Bronchial epithelial cell (primary cell): ENCODE measurements at regions not wholly inside any gene's neighbourhood (a gene's known extent, or its start where the extent isn't known, plus 50 kb on each side); places are given as distances from the start of the nearest gene placed in this dataset.
A peak's percentile ranks its signal among the peaks of the same experiment; 100 is the strongest.
"Not testable (repeated sequence)": the region's sequence is repeated elsewhere in the genome, so short reads cannot be mapped to it uniquely, and the experiment has no call there.

ENCODE experiments used
- DNase-seq: peaks from one replicate; pipeline ENCODE4 v3.0.0-alpha.2; 2010; ENCODE audit warnings: low read depth
- FAIRE-seq: peaks from 2 replicates; lab custom pipeline; 2011; peaks lifted over from hg19 to GRCh38; lab: Jason Lieb, UNC
- H3K27me3 ChIP-seq: 2 replicates; pipeline ENCODE4 v1.5.1; 2011; ENCODE audit warnings: low read length; ENCODE audit not compliant: control insufficient read depth, insufficient read depth
- H3K36me3 ChIP-seq: 2 replicates; pipeline ENCODE4 v1.5.1; 2011; ENCODE audit warnings: low read length; ENCODE audit not compliant: control insufficient read depth, insufficient read depth
- H3K4me3 ChIP-seq: 2 replicates; pipeline ENCODE4 v1.5.1; 2011; ENCODE audit warnings: mild to moderate bottlenecking, low read depth, low read length, control low read depth
- CTCF ChIP-seq: IDR thresholded peaks from 2 replicates; pipeline ENCODE4 v1.5.1; 2011; ENCODE audit warnings: mild to moderate bottlenecking, moderate library complexity, low read length, control low read depth, inconsistent platforms; ENCODE audit not compliant: insufficient read depth, severe bottlenecking

GRCh38 chr10:34906067-34906965 lies 91.2 kb upstream of the PARD3 start:
- TF ChIP-seq CTCF = no peak
- FAIRE-seq (peak; percentile 98), DNase-seq (peak; percentile 95)
- no peak overlapping the region for H3K4me3 ChIP-seq
- H3K36me3 ChIP-seq = no peaks in the 10 kb centered on the region
- H3K27me3 ChIP-seq = no peaks in the 10 kb centered on the region

GRCh38 chr10:34905200-34905927 lies 90.3 kb upstream of the PARD3 start:
- Histone ChIP-seq H3K4me3 (no peak overlapping the region), H3K27me3 (no peaks in the 10 kb centered on the region), H3K36me3 (no peaks in the 10 kb centered on the region)
- DNase-seq = peak; percentile 37
- FAIRE-seq = peak; percentile 7
- no peak for TF ChIP-seq CTCF

GRCh38 chr10:34904191-34904590 lies 89.1 kb upstream of the PARD3 start:
- Histone ChIP-seq H3K27me3 (no peaks in the 10 kb centered on the region), H3K4me3 (no peak overlapping the region), H3K36me3 (no peaks in the 10 kb centered on the region)
- no peak for DNase-seq
- no peak for FAIRE-seq
- no peak for TF ChIP-seq CTCF

- no peak for TF ChIP-seq CTCF
- Histone ChIP-seq H3K36me3 (no peaks in the 10 kb centered on the region), H3K27me3 (no peaks in the 10 kb centered on the region), H3K4me3 (no peak overlapping the region)
- DNase-seq (no peak), FAIRE-seq (no peak)
Measured at GRCh38 chr10:34899161-34899560, 84.1 kb upstream of the PARD3 start.

GRCh38 chr10:34895977-34896376 lies 80.9 kb upstream of the PARD3 start:
- H3K4me3 ChIP-seq = no peak overlapping the region
- no peaks in the 10 kb centered on the region for H3K27me3 ChIP-seq
- no peak for TF ChIP-seq CTCF
- DNase-seq (no peak), FAIRE-seq (no peak)
- H3K36me3 ChIP-seq = no peaks in the 10 kb centered on the region

- not testable (repeated sequence) for DNase-seq, H3K27me3 ChIP-seq, H3K4me3 ChIP-seq, H3K36me3 ChIP-seq, FAIRE-seq
Measured at GRCh38 chr10:34895046-34895445, 80.0 kb upstream of the PARD3 start.

- not testable (repeated sequence) for H3K27me3 ChIP-seq, H3K36me3 ChIP-seq, FAIRE-seq, H3K4me3 ChIP-seq, DNase-seq
Measured at GRCh38 chr10:34892521-34892920, 77.4 kb upstream of the PARD3 start.
